Ishikawa (cell line): ENCODE measurements at regions not wholly inside any gene's neighbourhood (a gene's known extent, or its start where the extent isn't known, plus 50 kb on each side); places are given as distances from the start of the nearest gene placed in this dataset.

Experiments used
- CEBPB ChIP-seq: IDR thresholded peaks from 2 replicates; pipeline ENCODE4 v1.6.1; 2012
- CREB1 ChIP-seq: IDR thresholded peaks from 2 replicates; pipeline ENCODE4 v1.6.1; 2012; ENCODE audit warnings: low read depth
- EGR1 ChIP-seq: IDR thresholded peaks from 2 replicates; pipeline ENCODE4 v1.6.1; 2012
- EP300 ChIP-seq: IDR thresholded peaks from 2 replicates; pipeline ENCODE4 v1.6.1; 2012; ENCODE audit warnings: borderline replicate concordance
- RAD21 ChIP-seq: IDR thresholded peaks from 2 replicates; pipeline ENCODE4 v1.6.1; 2012; ENCODE audit warnings: low read depth
- TAF1 ChIP-seq: IDR thresholded peaks from 2 replicates; pipeline ENCODE4 v1.6.1; 2012; ENCODE audit warnings: low read depth, mild to moderate bottlenecking
- TF ChIP-seq, protein P1 (sequence below): IDR thresholded peaks from 2 replicates; pipeline ENCODE4 v1.6.1; 2012
- TF ChIP-seq, protein P2 (sequence below): IDR thresholded peaks from 2 replicates; pipeline ENCODE4 v1.6.1; 2012
- TF ChIP-seq, protein P3 (sequence below): IDR thresholded peaks from 2 replicates; pipeline ENCODE4 v1.6.1; 2012; ENCODE audit warnings: low read depth, mild to moderate bottlenecking

DNA sequence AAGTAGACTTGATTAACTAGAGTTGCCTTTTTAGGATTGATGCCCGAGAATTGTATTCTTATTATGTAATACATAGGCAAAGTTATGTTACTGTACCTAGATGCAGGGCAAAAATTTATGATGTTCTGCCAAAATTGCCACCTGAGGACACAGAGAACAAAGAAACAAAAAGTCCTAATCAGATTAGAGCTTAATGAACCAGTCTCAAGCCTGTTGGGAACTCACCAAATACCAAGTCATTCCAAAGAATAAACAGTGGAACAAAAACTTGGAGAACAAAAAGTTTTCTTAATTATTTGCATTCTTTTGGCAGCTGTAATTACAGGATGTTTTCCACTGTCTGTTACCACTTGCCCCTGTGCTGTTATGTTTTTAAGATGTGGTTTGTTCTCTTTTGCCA is 154.7 kb upstream of the SGK1 start:
- TF ChIP-seq, protein P1, sequence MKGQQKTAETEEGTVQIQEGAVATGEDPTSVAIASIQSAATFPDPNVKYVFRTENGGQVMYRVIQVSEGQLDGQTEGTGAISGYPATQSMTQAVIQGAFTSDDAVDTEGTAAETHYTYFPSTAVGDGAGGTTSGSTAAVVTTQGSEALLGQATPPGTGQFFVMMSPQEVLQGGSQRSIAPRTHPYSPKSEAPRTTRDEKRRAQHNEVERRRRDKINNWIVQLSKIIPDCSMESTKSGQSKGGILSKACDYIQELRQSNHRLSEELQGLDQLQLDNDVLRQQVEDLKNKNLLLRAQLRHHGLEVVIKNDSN, result no peak
- no peak for TF ChIP-seq EP300
- no peak for TF ChIP-seq CREB1
- TF ChIP-seq TAF1, result no peak
- TF ChIP-seq, protein P2, sequence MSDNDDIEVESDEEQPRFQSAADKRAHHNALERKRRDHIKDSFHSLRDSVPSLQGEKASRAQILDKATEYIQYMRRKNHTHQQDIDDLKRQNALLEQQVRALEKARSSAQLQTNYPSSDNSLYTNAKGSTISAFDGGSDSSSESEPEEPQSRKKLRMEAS, result no peak
- no peak for TF ChIP-seq CEBPB
- TF ChIP-seq RAD21, result no peak
- no peak for TF ChIP-seq EGR1
- TF ChIP-seq, protein P3, sequence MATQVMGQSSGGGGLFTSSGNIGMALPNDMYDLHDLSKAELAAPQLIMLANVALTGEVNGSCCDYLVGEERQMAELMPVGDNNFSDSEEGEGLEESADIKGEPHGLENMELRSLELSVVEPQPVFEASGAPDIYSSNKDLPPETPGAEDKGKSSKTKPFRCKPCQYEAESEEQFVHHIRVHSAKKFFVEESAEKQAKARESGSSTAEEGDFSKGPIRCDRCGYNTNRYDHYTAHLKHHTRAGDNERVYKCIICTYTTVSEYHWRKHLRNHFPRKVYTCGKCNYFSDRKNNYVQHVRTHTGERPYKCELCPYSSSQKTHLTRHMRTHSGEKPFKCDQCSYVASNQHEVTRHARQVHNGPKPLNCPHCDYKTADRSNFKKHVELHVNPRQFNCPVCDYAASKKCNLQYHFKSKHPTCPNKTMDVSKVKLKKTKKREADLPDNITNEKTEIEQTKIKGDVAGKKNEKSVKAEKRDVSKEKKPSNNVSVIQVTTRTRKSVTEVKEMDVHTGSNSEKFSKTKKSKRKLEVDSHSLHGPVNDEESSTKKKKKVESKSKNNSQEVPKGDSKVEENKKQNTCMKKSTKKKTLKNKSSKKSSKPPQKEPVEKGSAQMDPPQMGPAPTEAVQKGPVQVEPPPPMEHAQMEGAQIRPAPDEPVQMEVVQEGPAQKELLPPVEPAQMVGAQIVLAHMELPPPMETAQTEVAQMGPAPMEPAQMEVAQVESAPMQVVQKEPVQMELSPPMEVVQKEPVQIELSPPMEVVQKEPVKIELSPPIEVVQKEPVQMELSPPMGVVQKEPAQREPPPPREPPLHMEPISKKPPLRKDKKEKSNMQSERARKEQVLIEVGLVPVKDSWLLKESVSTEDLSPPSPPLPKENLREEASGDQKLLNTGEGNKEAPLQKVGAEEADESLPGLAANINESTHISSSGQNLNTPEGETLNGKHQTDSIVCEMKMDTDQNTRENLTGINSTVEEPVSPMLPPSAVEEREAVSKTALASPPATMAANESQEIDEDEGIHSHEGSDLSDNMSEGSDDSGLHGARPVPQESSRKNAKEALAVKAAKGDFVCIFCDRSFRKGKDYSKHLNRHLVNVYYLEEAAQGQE, result no peak
